HCT116 (cell line): ENCODE measurements at regions not wholly inside any gene's neighbourhood (a gene's known extent, or its start where the extent isn't known, plus 50 kb on each side); places are given as distances from the start of the nearest gene placed in this dataset.

Experiments
- ATAC-seq: fragments of 200-7000 bp; cut with Tn5 transposase; 2 replicates; pipeline ENCODE4 v1.9.1; 2020; ENCODE audit warnings: mild to moderate bottlenecking, moderate library complexity
- BruUV-seq: library from RNA; stranded (reverse); fragments of 400-500 nt; replicated peaks from 2 replicates; lab custom pipeline; 2021; lab: Mats Ljungman, UMichigan
- CTCF ChIA-PET: fragments of 300-600 bp; sonication (Branson Sonifier 250); formaldehyde crosslinking; loops from one replicate; lab custom pipeline; 2021; ENCODE audit warnings: antibody characterized with exemption; lab: Charles Lee
- POLR2A ChIA-PET: fragments of 300-600, 350-600 bp; sonication (Branson Sonifier 250); formaldehyde crosslinking; loops from one replicate; lab custom pipeline; 2021; ENCODE audit warnings: antibody characterized with exemption; lab: Charles Lee
- RAD21 ChIA-PET, 2 experiments: fragments of 300-600 bp; sonication (Branson Sonifier 250); formaldehyde crosslinking; loops; one replicate each; lab custom pipeline; 2023; ENCODE audit warnings: low total read pairs in 2 of 2; ENCODE audit not compliant: uncharacterized antibody in 2 of 2, unreplicated experiment in 2 of 2, low non-redundant PET in 1 of 2; lab: Charles Lee
- DNase-seq: peaks from one replicate; pipeline ENCODE4 v3.0.0-alpha.2; 2010; ENCODE audit warnings: low read depth, low spot score
- H2AFZ ChIP-seq: fragments of 200-600 bp; shearing (Covaris generic), sonication (generic); 2 replicates; pipeline ENCODE4 v1.6.1; 2017; ENCODE audit warnings: low read depth, mixed run types, mixed read lengths, antibody characterized with exemption, low read length; ENCODE audit not compliant: poor library complexity, severe bottlenecking
- H3K27ac ChIP-seq: 2 replicates; pipeline ENCODE4 v1.5.1; 2012; ENCODE audit warnings: low read depth, low read length
- H3K27me3 ChIP-seq: fragments of 200-600 bp; sonication (generic); 2 replicates; pipeline ENCODE4 v1.6.1; 2016; ENCODE audit warnings: mixed run types, low read length, mixed read lengths; ENCODE audit not compliant: insufficient read depth
- H3K36me3 ChIP-seq, 2 experiments: fragments of 200-500 bp in 1 of 2; fragments of 200-600 bp in 1 of 2; sonication (Bioruptor generic) in 1 of 2; sonication (generic) in 1 of 2; 2 replicates each; pipeline versions ENCODE4 v1.5.1 to v1.6.1; 2014 to 2016; ENCODE audit warnings: low read length in 2 of 2, inconsistent platforms in 1 of 2, mixed read lengths in 1 of 2, mixed run types in 1 of 2; ENCODE audit not compliant: insufficient read depth in 2 of 2, control insufficient read depth in 1 of 2
- H3K4me1 ChIP-seq, 2 experiments: fragments of 200-600 bp in 1 of 2; sonication (generic) in 1 of 2; 2 replicates each; pipeline versions ENCODE4 v1.5.1 to v1.6.1; 2012 to 2017; ENCODE audit warnings: low read length in 2 of 2, inconsistent platforms in 1 of 2, mild to moderate bottlenecking in 1 of 2, mixed read lengths in 1 of 2, mixed run types in 1 of 2, moderate library complexity in 1 of 2; ENCODE audit not compliant: insufficient read depth in 2 of 2, control insufficient read depth in 1 of 2
- H3K4me2 ChIP-seq: fragments of 200-600 bp; sonication (generic); 2 replicates; pipeline ENCODE4 v1.6.1; 2017; ENCODE audit warnings: mixed run types, low read length, mixed read lengths
- H3K4me3 ChIP-seq, 2 experiments: fragments of 200-600 bp in 1 of 2; sonication (generic) in 1 of 2; replicated peaks in 1 of 2; 2 replicates each; pipeline ENCODE4 v1.5.1; 2011 to 2016; ENCODE audit warnings: low read length in 2 of 2, control low read depth in 1 of 2, low read depth in 1 of 2, mild to moderate bottlenecking in 1 of 2, mixed read lengths in 1 of 2, mixed run types in 1 of 2
- H3K79me2 ChIP-seq: fragments of 200-600 bp; sonication (generic); 2 replicates; pipeline ENCODE4 v1.6.1; 2017; ENCODE audit warnings: mild to moderate bottlenecking, mixed run types, low read length, moderate library complexity, mixed read lengths; ENCODE audit not compliant: insufficient read depth
- H3K9ac ChIP-seq: fragments of 200-600 bp; sonication (generic); 2 replicates; pipeline ENCODE4 v1.6.1; 2016; ENCODE audit warnings: low read length, mixed read lengths
- H3K9me2 ChIP-seq: fragments of 200-600 bp; sonication (generic), shearing (Covaris generic); 2 replicates; pipeline ENCODE4 v1.6.1; 2017; ENCODE audit warnings: mixed run types, mild to moderate bottlenecking, moderate library complexity; ENCODE audit not compliant: insufficient read depth
- H3K9me3 ChIP-seq, 2 experiments: fragments of 200-500 bp in 1 of 2; fragments of 200-600 bp in 1 of 2; sonication (Bioruptor generic) in 1 of 2; sonication (generic) in 1 of 2; 2 replicates each; pipeline ENCODE4 v1.6.1; 2014 to 2017; ENCODE audit warnings: low read length in 2 of 2, mixed read lengths in 2 of 2, inconsistent platforms in 1 of 2, low read depth in 1 of 2, mild to moderate bottlenecking in 1 of 2, mixed run types in 1 of 2, moderate library complexity in 1 of 2; ENCODE audit not compliant: control insufficient read depth in 1 of 2, insufficient read depth in 1 of 2
- H4K20me1 ChIP-seq: fragments of 200-600 bp; sonication (generic), shearing (Covaris generic); 2 replicates; pipeline ENCODE4 v1.6.1; 2017; ENCODE audit warnings: mixed run types, mild to moderate bottlenecking, moderate library complexity; ENCODE audit not compliant: insufficient read depth
- CBX3 ChIP-seq: IDR thresholded peaks from 2 replicates; pipeline ENCODE4 v1.6.1; 2012; ENCODE audit warnings: low read depth
- EZH2 ChIP-seq: fragments of 200-600 bp; sonication (generic); IDR thresholded peaks from 2 replicates; pipeline ENCODE4 v1.6.1; 2017; ENCODE audit warnings: antibody characterized with exemption, mixed run types
- FOSL1 ChIP-seq: IDR thresholded peaks from 2 replicates; pipeline ENCODE4 v1.6.1; 2012; ENCODE audit warnings: low read depth
- RAD21 ChIP-seq: IDR thresholded peaks from 2 replicates; pipeline ENCODE4 v1.6.1; 2012; ENCODE audit warnings: low read depth, mild to moderate bottlenecking
- TCF7L2 ChIP-seq: IDR thresholded peaks from 2 replicates; pipeline ENCODE4 v1.7.0; 2011; ENCODE audit warnings: borderline replicate concordance, inconsistent platforms; ENCODE audit not compliant: insufficient read depth, insufficient read length; ENCODE audit errors: extremely low read depth
- intact Hi-C: fragments of 100-400 bp; cut with micrococcal nuclease; formaldehyde crosslinking; loops from 2 replicates; pipeline ENCODE4 v1.10.0; 2022
- TF ChIP-seq, protein P1 (sequence below): IDR thresholded peaks from 2 replicates; pipeline ENCODE4 v1.6.1; 2011; ENCODE audit warnings: mild to moderate bottlenecking, low read length, moderate library complexity; ENCODE audit not compliant: insufficient replicate concordance; ENCODE audit errors: extremely low read depth

DNA sequence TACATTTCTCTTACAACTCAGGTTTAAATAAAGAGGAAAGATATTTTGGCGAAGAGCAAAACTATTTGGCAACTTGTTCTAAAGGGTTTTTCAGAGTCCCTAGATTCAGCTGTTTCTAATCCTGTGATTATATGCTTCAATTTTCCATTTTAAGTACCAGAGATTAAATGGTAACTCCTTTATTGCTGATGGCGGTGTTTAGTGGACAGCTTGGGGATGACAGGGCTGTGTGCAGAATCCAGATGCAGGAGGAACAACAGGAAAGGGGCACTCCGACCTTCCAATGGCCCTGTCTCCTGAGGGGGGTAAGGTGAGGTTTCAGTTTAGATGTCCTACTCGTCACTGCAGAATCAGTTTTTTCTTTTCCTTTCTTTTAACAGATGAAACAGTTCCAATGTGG is 405.0 kb downstream of the PDCD6IP start:
- Histone ChIP-seq H3K9me2 (no peaks in the 10 kb centered on the region), H3K79me2 (no peaks in the 10 kb centered on the region), H3K4me2 (no peak overlapping the region), H3K27ac (no peak overlapping the region), H3K9me3 (no peaks in the 10 kb centered on the region), H3K27me3 (0 out of 2 replicates have a peak, but pooled peaks cover 4% of the 10 kb centered on the region), H2AFZ (no peak overlapping the region), H3K4me3 (no peak overlapping the region), H3K36me3 (no peaks in the 10 kb centered on the region), H4K20me1 (no peaks in the 10 kb centered on the region), H3K9ac (no peak overlapping the region), H3K4me1 (no peaks in the 10 kb centered on the region)
- intact Hi-C loops = no loop called here
- ATAC-seq (no peak), DNase-seq (no peak)
- POLR2A ChIA-PET = no interaction called here
- no TSS peak for BruUV-seq
- CTCF ChIA-PET = no interaction called here
- RAD21 ChIA-PET = no interaction called here
- TF ChIP-seq TCF7L2 = no peak

DNA sequence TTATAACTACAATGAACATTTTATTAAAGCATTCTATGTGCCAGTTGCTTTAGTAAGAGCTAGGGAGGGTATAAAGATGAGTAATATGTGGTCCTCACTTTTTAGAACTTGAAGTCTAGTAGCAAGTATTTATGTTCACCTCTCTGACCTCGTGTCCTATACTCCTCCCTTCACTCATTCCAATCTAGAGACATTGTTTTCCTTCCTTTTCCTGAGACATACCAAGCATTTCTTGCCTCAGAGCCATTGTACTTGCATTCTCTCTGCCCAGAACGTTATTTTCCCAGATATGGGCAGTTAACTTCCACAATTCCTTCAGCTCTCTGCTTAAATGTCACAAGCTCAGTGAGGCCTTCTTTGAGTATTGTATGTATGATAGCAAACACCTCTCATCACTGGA is 408.6 kb downstream of the PDCD6IP start:
- Histone ChIP-seq H4K20me1 (no peaks in the 10 kb centered on the region), H3K9ac (no peak overlapping the region), H3K79me2 (no peaks in the 10 kb centered on the region), H3K27ac (no peak overlapping the region), H3K4me3 (no peak overlapping the region), H3K27me3 (no peaks in the 10 kb centered on the region), H3K9me3 (no peaks in the 10 kb centered on the region), H3K4me2 (no peak overlapping the region), H2AFZ (no peak overlapping the region), H3K4me1 (no peaks in the 10 kb centered on the region), H3K36me3 (no peaks in the 10 kb centered on the region), H3K9me2 (no peaks in the 10 kb centered on the region)
- RAD21 ChIA-PET = no interaction called here
- intact Hi-C loops = no loop called here
- POLR2A ChIA-PET = no interaction called here
- BruUV-seq = no TSS peak
- no peak for ATAC-seq
- TF ChIP-seq, protein P1, sequence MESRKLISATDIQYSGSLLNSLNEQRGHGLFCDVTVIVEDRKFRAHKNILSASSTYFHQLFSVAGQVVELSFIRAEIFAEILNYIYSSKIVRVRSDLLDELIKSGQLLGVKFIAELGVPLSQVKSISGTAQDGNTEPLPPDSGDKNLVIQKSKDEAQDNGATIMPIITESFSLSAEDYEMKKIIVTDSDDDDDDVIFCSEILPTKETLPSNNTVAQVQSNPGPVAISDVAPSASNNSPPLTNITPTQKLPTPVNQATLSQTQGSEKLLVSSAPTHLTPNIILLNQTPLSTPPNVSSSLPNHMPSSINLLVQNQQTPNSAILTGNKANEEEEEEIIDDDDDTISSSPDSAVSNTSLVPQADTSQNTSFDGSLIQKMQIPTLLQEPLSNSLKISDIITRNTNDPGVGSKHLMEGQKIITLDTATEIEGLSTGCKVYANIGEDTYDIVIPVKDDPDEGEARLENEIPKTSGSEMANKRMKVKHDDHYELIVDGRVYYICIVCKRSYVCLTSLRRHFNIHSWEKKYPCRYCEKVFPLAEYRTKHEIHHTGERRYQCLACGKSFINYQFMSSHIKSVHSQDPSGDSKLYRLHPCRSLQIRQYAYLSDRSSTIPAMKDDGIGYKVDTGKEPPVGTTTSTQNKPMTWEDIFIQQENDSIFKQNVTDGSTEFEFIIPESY = no peak
- no peak for TF ChIP-seq FOSL1
- TF ChIP-seq CBX3 = no peak
- no peak for TF ChIP-seq RAD21
- no peak for TF ChIP-seq EZH2
- CTCF ChIA-PET = no interaction called here
- no peak for DNase-seq
